ENCODE measurements at regions not wholly inside any gene's neighbourhood (a gene's known extent, or its start where the extent isn't known, plus 50 kb on each side); places are given as distances from the start of the nearest gene placed in this dataset.

- Histone ChIP-seq H3K4me3 (no peak overlapping the region), H3K27ac (no peak overlapping the region), H3K9me3 (replicated peaks) (no peaks in the 10 kb centered on the region), H3K27me3 (no peaks in the 10 kb centered on the region), H3K4me1 (no peaks in the 10 kb centered on the region), H3K36me3 (no peaks in the 10 kb centered on the region)
- no peak for DNase-seq
These were observed 121.3 kb upstream of the S100G start for GRCh38 chrX:16528620-16529019.

Data from SJCRH30 (cell line).